ENCODE measurements at regions not wholly inside any gene's neighbourhood (a gene's known extent, or its start where the extent isn't known, plus 50 kb on each side); places are given as distances from the start of the nearest gene placed in this dataset.

- DNase-seq (ENCODE audit: low spot score) = no peak
- Mint-ChIP-seq H3K9me3 (ENCODE audit: low read depth) (no peaks in the 10 kb centered on the region), H3K4me3 (ENCODE audit: unreplicated experiment) (no peak overlapping the region), H3K27me3 (ENCODE audit: low read depth) (peaks cover 3% of the 10 kb centered on the region), H3K4me1 (ENCODE audit: low read depth) (no peaks in the 10 kb centered on the region), H3K27ac (ENCODE audit: unreplicated experiment) (no peak overlapping the region), H3K36me3 (ENCODE audit: low read depth) (no peaks in the 10 kb centered on the region)
- TF ChIP-seq CTCF (IDR thresholded peaks at IDR 0.05) = no peak
Observed at GRCh38 chr9:23258569-23258968, 567.5 kb downstream of the ELAVL2 start.

GRCh38 chr9:23278561-23278960 lies 547.5 kb downstream of the ELAVL2 start:
- Mint-ChIP-seq H3K27me3 (ENCODE audit: low read depth) (peaks cover 8% of the 10 kb centered on the region), H3K9me3 (ENCODE audit: low read depth) (no peaks in the 10 kb centered on the region), H3K4me3 (ENCODE audit: unreplicated experiment) (no peak overlapping the region), H3K36me3 (ENCODE audit: low read depth) (no peaks in the 10 kb centered on the region), H3K27ac (ENCODE audit: unreplicated experiment) (no peak overlapping the region), H3K4me1 (ENCODE audit: low read depth) (no peaks in the 10 kb centered on the region)
- no peak for TF ChIP-seq CTCF (IDR thresholded peaks at IDR 0.05)
- no peak for DNase-seq (ENCODE audit: low spot score)

- H3K4me3 Mint-ChIP-seq (ENCODE audit: unreplicated experiment) = no peak overlapping the region
- H3K27me3 Mint-ChIP-seq (ENCODE audit: low read depth) = peaks cover 14% of the 10 kb centered on the region
- no peak for DNase-seq (ENCODE audit: low spot score)
- H3K9me3 Mint-ChIP-seq (ENCODE audit: low read depth) = no peaks in the 10 kb centered on the region
- H3K27ac Mint-ChIP-seq (ENCODE audit: unreplicated experiment) = no peak overlapping the region
- no peaks in the 10 kb centered on the region for H3K4me1 Mint-ChIP-seq (ENCODE audit: low read depth)
- no peaks in the 10 kb centered on the region for H3K36me3 Mint-ChIP-seq (ENCODE audit: low read depth)
- no peak for TF ChIP-seq CTCF (IDR thresholded peaks at IDR 0.05)
Observed at GRCh38 chr9:23287390-23287789, 538.6 kb downstream of the ELAVL2 start.

GRCh38 chr9:23288545-23288944 lies 537.5 kb downstream of the ELAVL2 start:
- no peaks in the 10 kb centered on the region for H3K4me1 Mint-ChIP-seq (ENCODE audit: low read depth)
- H3K4me3 Mint-ChIP-seq (ENCODE audit: unreplicated experiment) = no peak overlapping the region
- DNase-seq (ENCODE audit: low spot score) = no peak
- no peaks in the 10 kb centered on the region for H3K9me3 Mint-ChIP-seq (ENCODE audit: low read depth)
- no peak for TF ChIP-seq CTCF (IDR thresholded peaks at IDR 0.05)
- H3K36me3 Mint-ChIP-seq (ENCODE audit: low read depth) = no peaks in the 10 kb centered on the region
- H3K27ac Mint-ChIP-seq (ENCODE audit: unreplicated experiment) = no peak overlapping the region
- H3K27me3 Mint-ChIP-seq (ENCODE audit: low read depth) = peaks cover 14% of the 10 kb centered on the region

- no peaks in the 10 kb centered on the region for H3K4me1 Mint-ChIP-seq (ENCODE audit: low read depth)
- H3K27me3 Mint-ChIP-seq (ENCODE audit: low read depth) = peaks cover 22% of the 10 kb centered on the region
- H3K9me3 Mint-ChIP-seq (ENCODE audit: low read depth) = no peaks in the 10 kb centered on the region
- DNase-seq (ENCODE audit: low spot score) = no peak
- H3K27ac Mint-ChIP-seq (ENCODE audit: unreplicated experiment) = no peak overlapping the region
- H3K4me3 Mint-ChIP-seq (ENCODE audit: unreplicated experiment) = no peak overlapping the region
- H3K36me3 Mint-ChIP-seq (ENCODE audit: low read depth) = no peaks in the 10 kb centered on the region
- TF ChIP-seq CTCF (IDR thresholded peaks at IDR 0.05) = no peak
Observed at GRCh38 chr9:23290973-23291372, 535.1 kb downstream of the ELAVL2 start.
